MM.1S (cell line): ENCODE measurements at regions not wholly inside any gene's neighbourhood (a gene's known extent, or its start where the extent isn't known, plus 50 kb on each side); places are given as distances from the start of the nearest gene placed in this dataset.
"Not testable (repeated sequence)": the region's sequence is repeated elsewhere in the genome, so short reads cannot be mapped to it uniquely, and the experiment has no call there.

Source experiments
- DNase-seq: peaks from one replicate; pipeline ENCODE4 v3.0.0-alpha.2; 2015
- H2AFZ ChIP-seq: fragments of 300-600 bp; sonication (generic); 2 replicates; pipeline ENCODE4 v1.6.0; 2016; ENCODE audit warnings: antibody characterized with exemption, low read length
- H3F3A ChIP-seq: fragments of 300-600 bp; sonication (generic); 2 replicates; pipeline ENCODE4 v1.6.1; 2016; ENCODE audit warnings: mild to moderate bottlenecking, antibody characterized with exemption, low read length, moderate library complexity, mixed read lengths; ENCODE audit not compliant: insufficient read depth
- H3K27ac ChIP-seq: fragments of 300-600 bp; sonication (generic); 2 replicates; pipeline ENCODE4 v1.5.1; 2016; ENCODE audit warnings: mild to moderate bottlenecking, low read length
- H3K27me3 ChIP-seq: fragments of 300-600 bp; sonication (generic); replicated peaks from 2 replicates; pipeline ENCODE4 v1.6.0; 2016; ENCODE audit warnings: low read length; ENCODE audit not compliant: insufficient read depth
- H3K36me3 ChIP-seq: fragments of 300-600 bp; sonication (generic); replicated peaks from 2 replicates; pipeline ENCODE4 v1.6.1; 2016; ENCODE audit warnings: mild to moderate bottlenecking, low read length, mixed read lengths; ENCODE audit not compliant: insufficient read depth
- H3K4me1 ChIP-seq: fragments of 300-600 bp; sonication (generic); 2 replicates; pipeline ENCODE4 v1.6.1; 2016; ENCODE audit warnings: low read length, mixed read lengths
- H3K4me2 ChIP-seq: fragments of 300-600 bp; sonication (generic); 2 replicates; pipeline ENCODE4 v1.6.0; 2016; ENCODE audit warnings: low read depth, low read length
- H3K4me3 ChIP-seq: fragments of 300-600 bp; sonication (generic); 2 replicates; pipeline ENCODE4 v1.5.1; 2016; ENCODE audit warnings: low read length, mixed read lengths
- H3K79me2 ChIP-seq: fragments of 300-600 bp; sonication (generic); 2 replicates; pipeline ENCODE4 v1.6.1; 2016; ENCODE audit warnings: mixed run types, low read length, mixed read lengths
- H3K9ac ChIP-seq: fragments of 300-600 bp; sonication (generic); 2 replicates; pipeline ENCODE4 v1.6.1; 2016; ENCODE audit warnings: low read length, mixed read lengths
- H3K9me2 ChIP-seq: fragments of 300-600 bp; sonication (generic); replicated peaks from 2 replicates; pipeline ENCODE4 v1.6.1; 2016; ENCODE audit warnings: mild to moderate bottlenecking, low read length, mixed read lengths; ENCODE audit not compliant: insufficient read depth
- H3K9me3 ChIP-seq: fragments of 300-600 bp; sonication (generic); replicated peaks from 2 replicates; pipeline ENCODE4 v1.6.1; 2016; ENCODE audit warnings: mild to moderate bottlenecking, low read length, mixed read lengths; ENCODE audit not compliant: insufficient read depth
- H4K20me1 ChIP-seq: fragments of 300-600 bp; sonication (generic); 2 replicates; pipeline ENCODE4 v1.6.1; 2016; ENCODE audit warnings: mild to moderate bottlenecking, low read length, moderate library complexity, mixed read lengths; ENCODE audit not compliant: insufficient read depth
- CTCF ChIP-seq: fragments of 300-600 bp; sonication (generic); IDR thresholded peaks from 2 replicates; pipeline ENCODE4 v1.5.1; 2016; ENCODE audit warnings: antibody characterized with exemption, low read length, mixed read lengths
- EZH2 ChIP-seq: fragments of 300-600 bp; sonication (generic); optimal IDR thresholded peaks from 2 replicates; pipeline ENCODE3; 2017; ENCODE audit warnings: low read depth, mild to moderate bottlenecking, antibody characterized with exemption, low read length, mixed read lengths
- EZH2phosphoT487 ChIP-seq: fragments of 300-600 bp; sonication (generic); IDR thresholded peaks from 2 replicates; pipeline ENCODE4 v1.6.1; 2018; ENCODE audit warnings: antibody characterized with exemption, low read length

DNA sequence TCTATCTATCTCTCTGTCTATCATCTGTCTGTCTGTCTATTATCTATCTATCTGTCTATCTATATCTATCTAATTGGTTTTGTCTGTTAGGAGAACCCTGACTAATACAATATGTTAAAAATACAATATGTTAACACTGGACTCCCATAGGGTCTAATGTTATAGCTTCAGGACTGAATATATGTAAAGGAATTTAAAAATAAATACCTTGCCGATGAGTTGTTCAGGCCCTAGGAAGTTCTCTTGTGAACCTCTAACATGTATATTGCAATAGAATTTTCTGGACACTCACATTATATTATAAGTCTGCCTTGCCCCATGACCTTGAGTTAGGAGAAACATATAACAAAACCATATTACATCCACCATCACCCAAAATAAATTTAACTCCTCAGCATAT lies 900.6 kb downstream of the NCAM2 start:
- no peak for TF ChIP-seq CTCF
- no peak for TF ChIP-seq EZH2phosphoT487
- no peak for TF ChIP-seq EZH2
- H3K4me2 ChIP-seq, result no peak overlapping the region

DNA sequence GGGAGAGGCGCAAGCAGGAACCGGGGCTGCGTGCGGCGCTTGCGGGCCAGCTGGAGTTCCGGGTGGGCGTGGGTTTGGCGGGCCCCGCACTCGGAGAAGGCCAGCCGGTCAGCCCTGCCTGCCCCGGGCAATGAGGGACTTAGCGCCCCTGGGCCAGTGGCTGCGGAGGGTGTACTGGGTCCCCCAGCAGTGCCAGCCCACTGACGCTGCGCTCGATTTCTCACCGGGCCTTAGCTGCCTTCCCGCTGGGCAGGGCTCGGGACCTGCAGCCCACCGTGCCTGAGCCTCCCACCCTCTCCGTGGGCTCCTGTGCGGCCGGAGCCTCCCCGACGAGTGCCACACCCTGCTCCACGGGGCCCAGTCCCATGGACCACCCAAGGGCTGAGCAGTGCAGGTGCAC lies 904.2 kb downstream of the NCAM2 start:
- H3K79me2 ChIP-seq, H3F3A ChIP-seq, H3K9me2 ChIP-seq, H3K4me1 ChIP-seq, H3K36me3 ChIP-seq, DNase-seq, H2AFZ ChIP-seq, H3K9ac ChIP-seq, H3K27ac ChIP-seq, H3K4me3 ChIP-seq, H3K27me3 ChIP-seq, H3K4me2 ChIP-seq, H3K9me3 ChIP-seq, H4K20me1 ChIP-seq: not testable (repeated sequence)

More for the DNA sequence above, 900.6 kb downstream of the NCAM2 start:
- Histone ChIP-seq H3K79me2 (no peaks in the 10 kb centered on the region), H3F3A (no peaks in the 10 kb centered on the region), H2AFZ (no peak overlapping the region), H3K27me3 (no peaks in the 10 kb centered on the region), H3K4me3 (no peak overlapping the region), H3K9me3 (no peaks in the 10 kb centered on the region), H3K4me1 (no peaks in the 10 kb centered on the region), H3K27ac (no peak overlapping the region), H3K9me2 (no peaks in the 10 kb centered on the region), H3K36me3 (no peaks in the 10 kb centered on the region), H3K9ac (no peak overlapping the region), H4K20me1 (no peaks in the 10 kb centered on the region)
- no peak for DNase-seq

- Histone ChIP-seq H2AFZ (no peak overlapping the region), H3K9me2 (no peaks in the 10 kb centered on the region), H3K9me3 (no peaks in the 10 kb centered on the region), H3K4me2 (no peak overlapping the region), H3K9ac (no peak overlapping the region), H3K27ac (no peak overlapping the region), H3K4me1 (0 out of 2 replicates have a peak, but pooled peaks cover 3% of the 10 kb centered on the region), H3K27me3 (no peaks in the 10 kb centered on the region), H4K20me1 (no peaks in the 10 kb centered on the region), H3K79me2 (no peaks in the 10 kb centered on the region), H3K36me3 (no peaks in the 10 kb centered on the region), H3F3A (no peaks in the 10 kb centered on the region), H3K4me3 (no peak overlapping the region)
- TF ChIP-seq EZH2, result no peak
- no peak for TF ChIP-seq CTCF
- TF ChIP-seq EZH2phosphoT487, result no peak
- no peak for DNase-seq
Observed at GRCh38 chr21:21907271-21907670, 909.1 kb downstream of the NCAM2 start.

GRCh38 chr21:21915816-21916215 lies 917.6 kb downstream of the NCAM2 start:
- H3K9ac ChIP-seq, result no peak overlapping the region
- no peak overlapping the region for H2AFZ ChIP-seq
- TF ChIP-seq EZH2 (no peak), CTCF (no peak), EZH2phosphoT487 (no peak)
- no peaks in the 10 kb centered on the region for H3K9me3 ChIP-seq
- no peak overlapping the region for H3K27ac ChIP-seq
- H3K36me3 ChIP-seq, result no peaks in the 10 kb centered on the region
- no peak overlapping the region for H3K4me2 ChIP-seq
- no peaks in the 10 kb centered on the region for H3K9me2 ChIP-seq
- H3F3A ChIP-seq, result no peaks in the 10 kb centered on the region
- DNase-seq, result no peak
- no peaks in the 10 kb centered on the region for H3K4me1 ChIP-seq
- no peaks in the 10 kb centered on the region for H3K27me3 ChIP-seq
- no peak overlapping the region for H3K4me3 ChIP-seq
- no peaks in the 10 kb centered on the region for H4K20me1 ChIP-seq
- H3K79me2 ChIP-seq, result no peaks in the 10 kb centered on the region
